ENCODE measurements at regions not wholly inside any gene's neighbourhood (a gene's known extent, or its start where the extent isn't known, plus 50 kb on each side); places are given as distances from the start of the nearest gene placed in this dataset.

GRCh38 chr4:138727731-138728130, 287.9 kb upstream of the NOCT start:
- no peaks in the 10 kb centered on the region for H3K4me1 Mint-ChIP-seq (ENCODE audit: low read depth, unreplicated experiment)

DNA sequence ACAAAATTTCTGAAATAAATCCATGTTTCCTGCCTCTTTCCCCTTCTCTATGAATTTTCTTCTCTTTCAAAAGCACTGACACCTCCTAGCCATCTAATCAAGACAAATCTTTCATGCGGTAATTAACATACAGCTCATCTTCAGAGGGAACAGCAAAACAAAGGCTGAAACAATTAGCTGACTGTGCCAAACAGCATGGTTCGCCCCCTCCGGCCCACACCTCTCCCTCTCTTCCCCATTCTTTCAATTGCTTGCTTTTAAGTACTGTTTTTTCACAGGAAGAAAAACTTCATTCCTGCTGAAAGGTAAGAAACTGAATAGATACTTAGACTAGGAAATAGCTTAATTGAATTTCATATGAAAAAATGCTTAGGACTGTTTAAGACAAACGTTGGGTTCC, 291.1 kb upstream of the NOCT start:
- BruUV-seq (replicated peaks): no TSS peak
- CTCF ChIA-PET: no interaction called here
- H3K36me3 Mint-ChIP-seq (ENCODE audit: insufficient read depth, unreplicated experiment): no peaks in the 10 kb centered on the region
- no peak overlapping the region for H3K4me3 Mint-ChIP-seq (ENCODE audit: low read depth, unreplicated experiment)
- H3K27ac Mint-ChIP-seq (ENCODE audit: unreplicated experiment): no peak overlapping the region
- peaks cover 8% of the 10 kb centered on the region for H3K27me3 Mint-ChIP-seq (ENCODE audit: unreplicated experiment)
- TF ChIP-seq, protein P1, sequence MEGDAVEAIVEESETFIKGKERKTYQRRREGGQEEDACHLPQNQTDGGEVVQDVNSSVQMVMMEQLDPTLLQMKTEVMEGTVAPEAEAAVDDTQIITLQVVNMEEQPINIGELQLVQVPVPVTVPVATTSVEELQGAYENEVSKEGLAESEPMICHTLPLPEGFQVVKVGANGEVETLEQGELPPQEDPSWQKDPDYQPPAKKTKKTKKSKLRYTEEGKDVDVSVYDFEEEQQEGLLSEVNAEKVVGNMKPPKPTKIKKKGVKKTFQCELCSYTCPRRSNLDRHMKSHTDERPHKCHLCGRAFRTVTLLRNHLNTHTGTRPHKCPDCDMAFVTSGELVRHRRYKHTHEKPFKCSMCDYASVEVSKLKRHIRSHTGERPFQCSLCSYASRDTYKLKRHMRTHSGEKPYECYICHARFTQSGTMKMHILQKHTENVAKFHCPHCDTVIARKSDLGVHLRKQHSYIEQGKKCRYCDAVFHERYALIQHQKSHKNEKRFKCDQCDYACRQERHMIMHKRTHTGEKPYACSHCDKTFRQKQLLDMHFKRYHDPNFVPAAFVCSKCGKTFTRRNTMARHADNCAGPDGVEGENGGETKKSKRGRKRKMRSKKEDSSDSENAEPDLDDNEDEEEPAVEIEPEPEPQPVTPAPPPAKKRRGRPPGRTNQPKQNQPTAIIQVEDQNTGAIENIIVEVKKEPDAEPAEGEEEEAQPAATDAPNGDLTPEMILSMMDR (IDR thresholded peaks at IDR 0.05; ENCODE audit: unreplicated experiment): no peak
- no peaks in the 10 kb centered on the region for H3K4me1 Mint-ChIP-seq (ENCODE audit: low read depth, unreplicated experiment)
- H3K9me3 Mint-ChIP-seq (ENCODE audit: low read depth, unreplicated experiment): no peaks in the 10 kb centered on the region
- intact Hi-C loops (cut with micrococcal nuclease; ENCODE audit: unreplicated experiment): no loop called here
- DNase-seq: no peak

More at GRCh38 chr4:138727731-138728130, 287.9 kb upstream of the NOCT start:
- no peaks in the 10 kb centered on the region for H3K36me3 Mint-ChIP-seq (ENCODE audit: insufficient read depth, unreplicated experiment)
- no peak for DNase-seq
- intact Hi-C loops (cut with micrococcal nuclease; ENCODE audit: unreplicated experiment): no loop called here
- H3K9me3 Mint-ChIP-seq (ENCODE audit: low read depth, unreplicated experiment): no peaks in the 10 kb centered on the region
- H3K27ac Mint-ChIP-seq (ENCODE audit: unreplicated experiment): no peak overlapping the region
- peaks cover 8% of the 10 kb centered on the region for H3K27me3 Mint-ChIP-seq (ENCODE audit: unreplicated experiment)
- no TSS peak for BruUV-seq (replicated peaks)
- TF ChIP-seq, protein P1 (IDR thresholded peaks at IDR 0.05; ENCODE audit: unreplicated experiment): no peak
- CTCF ChIA-PET: no interaction called here
- no peak overlapping the region for H3K4me3 Mint-ChIP-seq (ENCODE audit: low read depth, unreplicated experiment)

DNA sequence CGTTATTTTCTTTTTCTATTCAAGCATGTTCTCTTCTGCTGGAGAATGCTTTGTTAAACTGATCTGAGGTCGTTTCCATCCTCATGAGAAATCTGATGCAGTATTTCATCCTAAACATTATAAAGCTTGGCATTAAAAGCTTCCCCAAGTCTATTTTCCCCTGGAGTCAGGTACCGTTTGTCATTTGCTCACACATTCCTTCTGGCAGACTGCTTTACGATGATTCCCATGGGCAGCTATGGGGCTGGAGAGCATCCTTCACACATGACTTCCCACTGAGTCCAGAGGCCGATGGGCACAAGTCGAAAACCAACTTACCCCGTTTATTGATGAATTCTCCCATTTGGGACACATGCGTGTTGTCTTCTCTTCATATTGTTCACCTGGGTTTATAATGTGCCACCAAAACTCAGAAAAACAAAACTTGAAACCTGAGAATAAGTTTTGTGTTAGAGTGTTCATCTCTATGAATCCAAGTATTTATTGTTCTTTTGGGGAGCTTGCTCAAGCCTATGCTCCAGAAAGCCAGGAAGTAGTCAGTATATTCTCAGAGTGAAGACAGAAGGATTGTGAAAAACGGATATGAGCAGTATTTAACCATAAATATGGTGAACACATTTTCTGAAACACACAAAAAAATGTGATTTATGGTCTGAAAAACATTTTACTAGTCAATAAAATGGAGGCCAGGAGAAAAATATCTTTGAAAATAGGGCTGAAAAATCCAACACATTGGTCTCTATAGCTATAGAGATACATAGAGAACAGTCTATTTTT, 298.8 kb upstream of the NOCT start:
- Mint-ChIP-seq H3K4me1 (ENCODE audit: low read depth, unreplicated experiment) (no peaks in the 10 kb centered on the region), H3K9me3 (ENCODE audit: low read depth, unreplicated experiment) (no peaks in the 10 kb centered on the region), H3K4me3 (ENCODE audit: low read depth, unreplicated experiment) (no peak overlapping the region), H3K36me3 (ENCODE audit: insufficient read depth, unreplicated experiment) (no peaks in the 10 kb centered on the region), H3K27me3 (ENCODE audit: unreplicated experiment) (no peaks in the 10 kb centered on the region), H3K27ac (ENCODE audit: unreplicated experiment) (no peak overlapping the region)
- no peak for DNase-seq
- no TSS peak for BruUV-seq (replicated peaks)
- TF ChIP-seq, protein P1 (IDR thresholded peaks at IDR 0.05; ENCODE audit: unreplicated experiment): no peak
- CTCF ChIA-PET: no interaction called here
- intact Hi-C loops (cut with micrococcal nuclease; ENCODE audit: unreplicated experiment): no loop called here

- Mint-ChIP-seq H3K4me1 (ENCODE audit: low read depth, unreplicated experiment) (no peaks in the 10 kb centered on the region), H3K27me3 (ENCODE audit: unreplicated experiment) (peaks cover 40% of the 10 kb centered on the region), H3K4me3 (ENCODE audit: low read depth, unreplicated experiment) (no peak overlapping the region), H3K36me3 (ENCODE audit: insufficient read depth, unreplicated experiment) (no peaks in the 10 kb centered on the region), H3K27ac (ENCODE audit: unreplicated experiment) (no peak overlapping the region), H3K9me3 (ENCODE audit: low read depth, unreplicated experiment) (no peaks in the 10 kb centered on the region)
- TF ChIP-seq, protein P1 (IDR thresholded peaks at IDR 0.05; ENCODE audit: unreplicated experiment): no peak
- CTCF ChIA-PET: no interaction called here
- intact Hi-C loops (cut with micrococcal nuclease; ENCODE audit: unreplicated experiment): no loop called here
- no peak for DNase-seq
- BruUV-seq (replicated peaks): no TSS peak
Measured at GRCh38 chr4:138710297-138710696, 305.3 kb upstream of the NOCT start.

All from Calu3 (cell line).